Neural cell (in vitro differentiated cells): ENCODE measurements at regions not wholly inside any gene's neighbourhood (a gene's known extent, or its start where the extent isn't known, plus 50 kb on each side); places are given as distances from the start of the nearest gene placed in this dataset.

Experiments used
- H2AFZ ChIP-seq: fragments of 200-600, 300-800 bp; sonication (generic), shearing (Covaris generic); 2 replicates; pipeline ENCODE4 v1.6.0; 2014; ENCODE audit warnings: low read depth, mild to moderate bottlenecking, antibody characterized with exemption, low read length, moderate library complexity
- H3F3A ChIP-seq: fragments of 200-600 bp; shearing (Covaris generic); 2 replicates; pipeline ENCODE4 v1.6.1; 2016; ENCODE audit warnings: mild to moderate bottlenecking, moderate library complexity, mixed read lengths, antibody characterized with exemption, low read length; ENCODE audit not compliant: insufficient read depth, poor library complexity, severe bottlenecking
- H3K27ac ChIP-seq: fragments of 200-600, 300-800 bp; sonication (generic), shearing (Covaris generic); 2 replicates; pipeline ENCODE4 v1.5.1; 2014; ENCODE audit warnings: mild to moderate bottlenecking, low read length, moderate library complexity
- H3K27me3 ChIP-seq: fragments of 300-800, 200-600 bp; sonication (generic), shearing (Covaris generic); 2 replicates; pipeline ENCODE4 v1.6.0; 2014; ENCODE audit warnings: mild to moderate bottlenecking, low read depth, low read length, moderate library complexity; ENCODE audit not compliant: insufficient read depth
- H3K36me3 ChIP-seq: fragments of 300-800, 200-600 bp; sonication (generic), shearing (Covaris generic); 2 replicates; pipeline ENCODE4 v1.5.1; 2014; ENCODE audit warnings: mild to moderate bottlenecking, antibody characterized with exemption, low read length, moderate library complexity; ENCODE audit not compliant: insufficient read depth
- H3K4me2 ChIP-seq: fragments of 300-800, 200-600 bp; sonication (generic), shearing (Covaris generic); 2 replicates; pipeline ENCODE4 v1.6.0; 2014; ENCODE audit warnings: mild to moderate bottlenecking, low read length
- H3K4me3 ChIP-seq: fragments of 300-800, 200-600 bp; sonication (generic), shearing (Covaris generic); 2 replicates; pipeline ENCODE4 v1.5.1; 2014; ENCODE audit warnings: mild to moderate bottlenecking, low read length, moderate library complexity
- H3K79me2 ChIP-seq: fragments of 200-600 bp; shearing (Covaris generic); replicated peaks from 2 replicates; pipeline ENCODE4 v1.6.0; 2014; ENCODE audit warnings: mild to moderate bottlenecking, low read length, moderate library complexity; ENCODE audit not compliant: insufficient read depth
- H3K9ac ChIP-seq: fragments of 300-800, 200-600 bp; sonication (generic), shearing (Covaris generic); 2 replicates; pipeline ENCODE4 v1.6.1; 2016; ENCODE audit warnings: mild to moderate bottlenecking, low read length, mixed read lengths
- H3K9me2 ChIP-seq: fragments of 200-600 bp; shearing (Covaris generic); 2 replicates; pipeline ENCODE4 v1.6.1; 2016; ENCODE audit warnings: mild to moderate bottlenecking, low read length, mixed read lengths; ENCODE audit not compliant: insufficient read depth
- H3K9me3 ChIP-seq: fragments of 200-600, 300-800 bp; sonication (generic), shearing (Covaris generic); 2 replicates; pipeline ENCODE4 v1.6.1; 2016; ENCODE audit warnings: mild to moderate bottlenecking, mixed run types, low read length, moderate library complexity, mixed read lengths
- H4K20me1 ChIP-seq: fragments of 200-600 bp; shearing (Covaris generic); 2 replicates; pipeline ENCODE4 v1.6.1; 2016; ENCODE audit warnings: mild to moderate bottlenecking, mixed run types; ENCODE audit not compliant: insufficient read depth
- CTCF ChIP-seq: fragments of 450-650 bp; IDR thresholded peaks from 2 replicates; pipeline ENCODE4 v1.5.1; 2014; ENCODE audit warnings: antibody characterized with exemption, mild to moderate bottlenecking, moderate library complexity; ENCODE audit not compliant: poor library complexity, severe bottlenecking
- EP300 ChIP-seq: fragments of 450-650 bp; conservative IDR thresholded peaks from 2 replicates; pipeline ENCODE4 v1.6.1; 2014; ENCODE audit warnings: antibody characterized with exemption, mild to moderate bottlenecking, moderate library complexity; ENCODE audit not compliant: poor library complexity, severe bottlenecking
- EZH2 ChIP-seq: fragments of 200-600, 300-800 bp; shearing (Covaris generic), sonication (generic); IDR thresholded peaks from 2 replicates; pipeline ENCODE4 v1.6.1; 2014; ENCODE audit warnings: antibody characterized with exemption, low read length, borderline replicate concordance, mild to moderate bottlenecking; ENCODE audit not compliant: insufficient read depth, poor library complexity, severe bottlenecking
- MXI1 ChIP-seq: fragments of 450-650 bp; conservative IDR thresholded peaks from 2 replicates; pipeline ENCODE4 v1.6.1; 2014; ENCODE audit warnings: antibody characterized with exemption, mild to moderate bottlenecking; ENCODE audit not compliant: poor library complexity, severe bottlenecking
- POLR2AphosphoS5 ChIP-seq: IDR thresholded peaks from 2 replicates; pipeline ENCODE4 v1.6.1; 2012
- RAD21 ChIP-seq: fragments of 450-650 bp; conservative IDR thresholded peaks from 2 replicates; pipeline ENCODE4 v1.6.1; 2014; ENCODE audit warnings: antibody characterized with exemption, mild to moderate bottlenecking, moderate library complexity
- SMC3 ChIP-seq: fragments of 450-650 bp; conservative IDR thresholded peaks from 2 replicates; pipeline ENCODE4 v1.6.1; 2014; ENCODE audit warnings: antibody characterized with exemption, mild to moderate bottlenecking, moderate library complexity; ENCODE audit not compliant: poor library complexity
- TAF1 ChIP-seq: IDR thresholded peaks from 2 replicates; pipeline ENCODE4 v1.6.1; 2012; ENCODE audit warnings: low read depth
- TF ChIP-seq, protein P1 (sequence below): IDR thresholded peaks from 2 replicates; pipeline ENCODE4 v1.6.1; 2012; ENCODE audit warnings: borderline replicate concordance

DNA sequence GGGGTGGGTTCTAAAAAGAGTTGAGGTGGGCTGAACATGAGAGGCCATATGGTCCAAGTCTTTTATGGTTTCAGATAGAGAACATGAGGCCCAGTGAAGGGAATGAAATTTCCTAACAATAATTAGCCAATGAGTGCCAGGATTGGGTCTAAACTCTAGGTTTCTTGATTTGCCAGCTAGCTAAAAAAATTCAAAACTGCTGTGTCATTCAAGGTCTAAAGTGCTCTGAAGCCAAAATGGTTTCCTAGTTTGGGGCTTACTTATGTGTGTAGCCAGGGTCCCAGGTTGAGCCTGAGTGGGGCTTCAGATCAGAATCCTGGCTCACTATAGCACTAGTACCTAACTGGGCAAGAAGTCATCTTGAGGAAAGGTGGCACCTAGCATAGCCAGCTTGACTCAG is 55.3 kb upstream of the SYN2 start:
- Histone ChIP-seq H3K27me3 (no peaks in the 10 kb centered on the region), H3K36me3 (no peaks in the 10 kb centered on the region), H3K9ac (no peak overlapping the region), H4K20me1 (no peaks in the 10 kb centered on the region), H3K4me2 (no peak overlapping the region), H3K4me3 (no peak overlapping the region), H3K27ac (no peak overlapping the region), H3F3A (no peaks in the 10 kb centered on the region), H3K9me2 (no peaks in the 10 kb centered on the region), H2AFZ (no peak overlapping the region), H3K9me3 (no peaks in the 10 kb centered on the region), H3K79me2 (no peaks in the 10 kb centered on the region)
- no peak for TF ChIP-seq MXI1
- TF ChIP-seq RAD21: no peak
- TF ChIP-seq SMC3: no peak
- TF ChIP-seq TAF1: no peak
- TF ChIP-seq, protein P1, sequence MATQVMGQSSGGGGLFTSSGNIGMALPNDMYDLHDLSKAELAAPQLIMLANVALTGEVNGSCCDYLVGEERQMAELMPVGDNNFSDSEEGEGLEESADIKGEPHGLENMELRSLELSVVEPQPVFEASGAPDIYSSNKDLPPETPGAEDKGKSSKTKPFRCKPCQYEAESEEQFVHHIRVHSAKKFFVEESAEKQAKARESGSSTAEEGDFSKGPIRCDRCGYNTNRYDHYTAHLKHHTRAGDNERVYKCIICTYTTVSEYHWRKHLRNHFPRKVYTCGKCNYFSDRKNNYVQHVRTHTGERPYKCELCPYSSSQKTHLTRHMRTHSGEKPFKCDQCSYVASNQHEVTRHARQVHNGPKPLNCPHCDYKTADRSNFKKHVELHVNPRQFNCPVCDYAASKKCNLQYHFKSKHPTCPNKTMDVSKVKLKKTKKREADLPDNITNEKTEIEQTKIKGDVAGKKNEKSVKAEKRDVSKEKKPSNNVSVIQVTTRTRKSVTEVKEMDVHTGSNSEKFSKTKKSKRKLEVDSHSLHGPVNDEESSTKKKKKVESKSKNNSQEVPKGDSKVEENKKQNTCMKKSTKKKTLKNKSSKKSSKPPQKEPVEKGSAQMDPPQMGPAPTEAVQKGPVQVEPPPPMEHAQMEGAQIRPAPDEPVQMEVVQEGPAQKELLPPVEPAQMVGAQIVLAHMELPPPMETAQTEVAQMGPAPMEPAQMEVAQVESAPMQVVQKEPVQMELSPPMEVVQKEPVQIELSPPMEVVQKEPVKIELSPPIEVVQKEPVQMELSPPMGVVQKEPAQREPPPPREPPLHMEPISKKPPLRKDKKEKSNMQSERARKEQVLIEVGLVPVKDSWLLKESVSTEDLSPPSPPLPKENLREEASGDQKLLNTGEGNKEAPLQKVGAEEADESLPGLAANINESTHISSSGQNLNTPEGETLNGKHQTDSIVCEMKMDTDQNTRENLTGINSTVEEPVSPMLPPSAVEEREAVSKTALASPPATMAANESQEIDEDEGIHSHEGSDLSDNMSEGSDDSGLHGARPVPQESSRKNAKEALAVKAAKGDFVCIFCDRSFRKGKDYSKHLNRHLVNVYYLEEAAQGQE: no peak
- no peak for TF ChIP-seq EZH2
- no peak for TF ChIP-seq POLR2AphosphoS5
- no peak for TF ChIP-seq EP300
- TF ChIP-seq CTCF: no peak

DNA sequence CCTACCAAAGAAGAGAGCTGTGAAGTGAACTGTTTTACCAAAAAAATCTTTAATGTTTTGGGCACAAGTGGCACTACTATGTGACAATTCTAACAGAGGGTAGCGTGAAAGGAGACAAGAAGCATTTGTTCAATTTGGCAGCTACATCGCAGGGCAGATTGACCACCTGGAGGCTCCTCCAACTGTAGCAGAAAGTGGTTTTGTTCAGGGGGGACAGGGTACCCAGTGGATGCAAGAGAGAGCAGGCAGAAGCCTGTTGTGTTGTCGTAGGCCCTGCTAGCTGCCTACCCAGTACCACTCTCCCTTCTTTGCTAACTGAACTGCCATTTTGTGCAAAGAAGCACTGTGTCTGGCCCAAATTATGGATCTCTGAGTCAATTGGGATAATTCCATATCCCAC is 54.8 kb upstream of the SYN2 start:
- H2AFZ ChIP-seq: no peak overlapping the region
- no peak overlapping the region for H3K4me3 ChIP-seq
- H3K9ac ChIP-seq: no peak overlapping the region
- TF ChIP-seq TAF1 (no peak), RAD21 (no peak), MXI1 (no peak), SMC3 (no peak), CTCF (no peak), EP300 (no peak), EZH2 (no peak), POLR2AphosphoS5 (no peak)
- TF ChIP-seq, protein P1: no peak
- H3K9me2 ChIP-seq: no peaks in the 10 kb centered on the region
- H3K36me3 ChIP-seq: no peaks in the 10 kb centered on the region
- H4K20me1 ChIP-seq: no peaks in the 10 kb centered on the region
- no peak overlapping the region for H3K4me2 ChIP-seq
- H3F3A ChIP-seq: no peaks in the 10 kb centered on the region
- no peaks in the 10 kb centered on the region for H3K79me2 ChIP-seq
- H3K27me3 ChIP-seq: no peaks in the 10 kb centered on the region
- no peak overlapping the region for H3K27ac ChIP-seq
- H3K9me3 ChIP-seq: no peaks in the 10 kb centered on the region
